ENCODE measurements at regions not wholly inside any gene's neighbourhood (a gene's known extent, or its start where the extent isn't known, plus 50 kb on each side); places are given as distances from the start of the nearest gene placed in this dataset.

GRCh38 chr5:110345623-110346022 is 380.8 kb downstream of the TMEM232 start:
- TF ChIP-seq POLR2AphosphoS5 (IDR thresholded peaks at IDR 0.05; ENCODE audit: low read depth), result no peak
- TF ChIP-seq, protein P1, sequence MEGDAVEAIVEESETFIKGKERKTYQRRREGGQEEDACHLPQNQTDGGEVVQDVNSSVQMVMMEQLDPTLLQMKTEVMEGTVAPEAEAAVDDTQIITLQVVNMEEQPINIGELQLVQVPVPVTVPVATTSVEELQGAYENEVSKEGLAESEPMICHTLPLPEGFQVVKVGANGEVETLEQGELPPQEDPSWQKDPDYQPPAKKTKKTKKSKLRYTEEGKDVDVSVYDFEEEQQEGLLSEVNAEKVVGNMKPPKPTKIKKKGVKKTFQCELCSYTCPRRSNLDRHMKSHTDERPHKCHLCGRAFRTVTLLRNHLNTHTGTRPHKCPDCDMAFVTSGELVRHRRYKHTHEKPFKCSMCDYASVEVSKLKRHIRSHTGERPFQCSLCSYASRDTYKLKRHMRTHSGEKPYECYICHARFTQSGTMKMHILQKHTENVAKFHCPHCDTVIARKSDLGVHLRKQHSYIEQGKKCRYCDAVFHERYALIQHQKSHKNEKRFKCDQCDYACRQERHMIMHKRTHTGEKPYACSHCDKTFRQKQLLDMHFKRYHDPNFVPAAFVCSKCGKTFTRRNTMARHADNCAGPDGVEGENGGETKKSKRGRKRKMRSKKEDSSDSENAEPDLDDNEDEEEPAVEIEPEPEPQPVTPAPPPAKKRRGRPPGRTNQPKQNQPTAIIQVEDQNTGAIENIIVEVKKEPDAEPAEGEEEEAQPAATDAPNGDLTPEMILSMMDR (conservative IDR thresholded peaks at IDR 0.05; ENCODE audit: low read depth in 2 of 2), result no peak
- TF ChIP-seq JUNB (IDR thresholded peaks at IDR 0.05; ENCODE audit: unreplicated experiment), result no peak

Measured in GM23338 (cell line).